Nephron progenitor cell (in vitro differentiated cells): ENCODE measurements at regions not wholly inside any gene's neighbourhood (a gene's known extent, or its start where the extent isn't known, plus 50 kb on each side); places are given as distances from the start of the nearest gene placed in this dataset.
A peak's percentile ranks its signal among the peaks of the same experiment; 100 is the strongest.

Source experiments
- DNase-seq: peaks from one replicate; pipeline ENCODE4 v3.0.0; 2021
- H3K27ac Mint-ChIP-seq: 2 replicates; pipeline ENCODE4 v1.8.0; 2021; ENCODE audit warnings: mild to moderate bottlenecking, moderate library complexity, mixed read lengths
- H3K27me3 Mint-ChIP-seq: 2 replicates; pipeline ENCODE4 v1.8.0; 2021; ENCODE audit warnings: mild to moderate bottlenecking, low read depth, mixed read lengths; ENCODE audit not compliant: poor library complexity
- H3K36me3 Mint-ChIP-seq: 2 replicates; pipeline ENCODE4 v1.8.0; 2021; ENCODE audit warnings: low read depth, mixed read lengths
- H3K4me1 Mint-ChIP-seq: 2 replicates; pipeline ENCODE4 v1.8.0; 2021; ENCODE audit warnings: mixed read lengths
- H3K4me3 Mint-ChIP-seq: 2 replicates; pipeline ENCODE4 v1.8.0; 2021; ENCODE audit warnings: mild to moderate bottlenecking, moderate library complexity, mixed read lengths
- H3K9me3 Mint-ChIP-seq: 2 replicates; pipeline ENCODE4 v1.8.0; 2021; ENCODE audit warnings: mild to moderate bottlenecking, moderate library complexity, mixed read lengths
- TF ChIP-seq, protein P1 (sequence below): fragments of 200-600 bp; sonication (generic); IDR thresholded peaks from 2 replicates; pipeline ENCODE4 v1.5.0; 2021; ENCODE audit warnings: antibody characterized with exemption

DNA sequence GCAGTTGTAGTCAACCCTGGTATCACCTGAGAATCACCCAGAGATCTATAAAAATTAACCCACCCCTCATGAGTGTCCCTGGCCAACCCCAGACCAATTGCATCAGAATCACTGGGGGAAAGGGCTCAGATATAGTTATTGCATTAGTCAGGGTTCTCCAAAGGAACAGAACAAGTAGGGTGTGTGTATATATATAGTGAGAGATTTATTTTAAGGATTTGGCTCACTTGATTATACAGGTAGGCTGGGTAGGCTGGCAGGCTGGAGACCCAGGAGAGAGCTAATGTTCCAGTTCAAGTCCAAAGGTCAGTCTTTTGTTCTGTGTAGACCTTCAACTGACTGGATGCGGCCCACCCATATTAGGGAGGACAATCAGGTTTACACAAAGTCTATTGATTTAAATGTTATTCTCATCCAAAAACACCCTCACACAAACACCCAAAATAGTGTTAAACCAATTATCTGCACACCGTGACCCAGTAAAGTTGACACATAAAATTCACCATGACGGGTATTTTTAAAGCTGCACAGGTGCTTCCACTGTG, 372.9 kb upstream of the NFE2L3 start:
- DNase-seq = no peak
- peaks cover 64% of the 10 kb centered on the region for H3K4me1 Mint-ChIP-seq
- peaks cover 4% of the 10 kb centered on the region for H3K9me3 Mint-ChIP-seq
- peaks cover 5% of the 10 kb centered on the region for H3K36me3 Mint-ChIP-seq
- TF ChIP-seq, protein P1, sequence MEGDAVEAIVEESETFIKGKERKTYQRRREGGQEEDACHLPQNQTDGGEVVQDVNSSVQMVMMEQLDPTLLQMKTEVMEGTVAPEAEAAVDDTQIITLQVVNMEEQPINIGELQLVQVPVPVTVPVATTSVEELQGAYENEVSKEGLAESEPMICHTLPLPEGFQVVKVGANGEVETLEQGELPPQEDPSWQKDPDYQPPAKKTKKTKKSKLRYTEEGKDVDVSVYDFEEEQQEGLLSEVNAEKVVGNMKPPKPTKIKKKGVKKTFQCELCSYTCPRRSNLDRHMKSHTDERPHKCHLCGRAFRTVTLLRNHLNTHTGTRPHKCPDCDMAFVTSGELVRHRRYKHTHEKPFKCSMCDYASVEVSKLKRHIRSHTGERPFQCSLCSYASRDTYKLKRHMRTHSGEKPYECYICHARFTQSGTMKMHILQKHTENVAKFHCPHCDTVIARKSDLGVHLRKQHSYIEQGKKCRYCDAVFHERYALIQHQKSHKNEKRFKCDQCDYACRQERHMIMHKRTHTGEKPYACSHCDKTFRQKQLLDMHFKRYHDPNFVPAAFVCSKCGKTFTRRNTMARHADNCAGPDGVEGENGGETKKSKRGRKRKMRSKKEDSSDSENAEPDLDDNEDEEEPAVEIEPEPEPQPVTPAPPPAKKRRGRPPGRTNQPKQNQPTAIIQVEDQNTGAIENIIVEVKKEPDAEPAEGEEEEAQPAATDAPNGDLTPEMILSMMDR = no peak
- H3K4me3 Mint-ChIP-seq = no peak overlapping the region
- H3K27ac Mint-ChIP-seq = peak overlapping the region; percentile 98
- H3K27me3 Mint-ChIP-seq = no peaks in the 10 kb centered on the region

DNA sequence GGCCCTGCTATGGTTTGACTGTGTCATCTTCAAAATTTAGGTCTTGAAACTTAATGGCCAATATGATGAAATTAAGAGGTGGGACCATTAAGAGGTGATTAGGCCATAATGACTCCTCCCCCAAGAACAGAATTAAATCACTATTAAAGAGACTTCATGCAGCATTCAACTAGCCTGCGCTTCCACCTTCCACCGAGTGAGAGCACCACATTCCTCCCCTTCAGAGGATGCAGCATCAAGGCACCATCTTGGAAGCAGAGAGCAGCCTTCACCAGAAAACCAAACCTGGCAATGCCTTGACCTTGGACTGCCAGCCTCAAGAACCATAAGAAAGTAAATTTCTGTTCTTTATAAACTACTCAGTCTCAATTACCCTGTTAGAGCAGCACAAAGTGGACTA, 371.1 kb upstream of the NFE2L3 start:
- H3K9me3 Mint-ChIP-seq = peaks cover 5% of the 10 kb centered on the region
- no peaks in the 10 kb centered on the region for H3K27me3 Mint-ChIP-seq
- TF ChIP-seq, protein P1 = no peak

DNA sequence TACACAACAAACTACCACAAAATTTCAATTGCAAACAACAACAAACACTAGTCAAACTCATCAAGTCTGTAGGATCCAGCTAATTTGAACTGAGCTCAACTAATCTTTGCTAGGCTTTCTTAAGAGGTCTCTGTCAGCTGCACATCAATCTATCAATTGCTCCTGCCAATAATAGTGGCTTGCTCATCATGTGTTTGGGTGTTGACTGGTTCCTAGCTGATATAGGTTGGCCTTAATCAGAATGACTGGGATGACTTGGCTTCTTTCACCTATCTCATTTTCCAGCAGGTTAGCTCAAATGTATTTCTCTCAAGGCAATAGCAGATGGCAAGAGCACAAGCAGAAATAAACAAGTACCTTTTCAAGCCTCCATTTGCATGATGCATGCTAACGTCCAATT, 370.3 kb upstream of the NFE2L3 start:
- H3K4me3 Mint-ChIP-seq = no peak overlapping the region
- no peak overlapping the region for H3K27ac Mint-ChIP-seq
- H3K4me1 Mint-ChIP-seq = peaks cover 44% of the 10 kb centered on the region
- peaks cover 5% of the 10 kb centered on the region for H3K9me3 Mint-ChIP-seq
- TF ChIP-seq, protein P1 = no peak
- no peaks in the 10 kb centered on the region for H3K27me3 Mint-ChIP-seq
- no peak for DNase-seq
- peaks cover 4% of the 10 kb centered on the region for H3K36me3 Mint-ChIP-seq

More for the DNA sequence above, 371.1 kb upstream of the NFE2L3 start:
- Mint-ChIP-seq H3K36me3 (peaks cover 4% of the 10 kb centered on the region), H3K27ac (no peak overlapping the region), H3K4me3 (no peak overlapping the region), H3K4me1 (peaks cover 52% of the 10 kb centered on the region)
- DNase-seq = no peak

DNA sequence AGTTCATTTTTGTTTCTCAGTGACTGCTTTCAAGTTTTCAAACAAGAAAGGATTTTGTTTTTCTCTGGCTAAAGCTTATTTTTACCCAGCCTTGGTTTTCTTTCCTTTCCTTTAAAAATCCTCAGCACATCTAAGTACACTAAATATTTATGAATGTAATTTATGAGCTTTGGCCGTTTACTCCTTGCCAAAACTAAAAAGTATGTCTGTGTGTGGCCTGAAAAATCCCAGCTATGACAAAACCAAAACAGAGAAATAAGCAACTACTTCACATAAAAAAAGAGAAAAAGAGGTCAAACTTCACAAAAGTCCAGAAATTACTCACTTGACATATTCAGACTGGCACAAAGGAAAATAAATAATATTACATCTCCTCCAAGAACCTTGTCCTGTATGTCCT, 365.1 kb upstream of the NFE2L3 start:
- peaks cover 27% of the 10 kb centered on the region for H3K4me1 Mint-ChIP-seq
- H3K27me3 Mint-ChIP-seq = peaks cover 6% of the 10 kb centered on the region
- TF ChIP-seq, protein P1 = no peak
- no peak overlapping the region for H3K4me3 Mint-ChIP-seq
- H3K36me3 Mint-ChIP-seq = peaks cover 4% of the 10 kb centered on the region
- H3K27ac Mint-ChIP-seq = no peak overlapping the region
- peaks cover 5% of the 10 kb centered on the region for H3K9me3 Mint-ChIP-seq
- DNase-seq = no peak

DNA sequence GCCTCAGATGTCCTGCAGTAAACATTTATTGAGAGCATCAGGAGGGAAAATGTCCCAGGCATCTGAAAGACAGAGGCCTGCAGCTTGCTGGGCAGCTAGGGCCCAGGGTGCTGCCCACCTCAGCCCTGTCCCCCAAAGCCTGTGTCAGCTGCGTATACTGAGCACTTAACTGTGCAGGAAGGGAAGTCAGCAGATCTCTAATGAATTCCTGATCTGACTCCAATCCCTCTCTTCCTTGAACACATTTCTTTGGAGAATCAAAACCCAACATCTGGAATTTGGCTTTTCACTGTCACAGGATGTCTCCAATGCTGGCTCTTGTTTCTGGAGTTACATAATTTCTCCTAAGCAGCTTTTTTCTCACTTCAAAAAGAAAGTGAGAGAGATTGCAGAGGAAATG, 364.7 kb upstream of the NFE2L3 start:
- TF ChIP-seq, protein P1 = no peak
- Mint-ChIP-seq H3K4me3 (no peak overlapping the region), H3K4me1 (peaks cover 27% of the 10 kb centered on the region), H3K9me3 (peaks cover 5% of the 10 kb centered on the region), H3K36me3 (peaks cover 4% of the 10 kb centered on the region), H3K27me3 (peaks cover 6% of the 10 kb centered on the region), H3K27ac (no peak overlapping the region)
- no peak for DNase-seq

DNA sequence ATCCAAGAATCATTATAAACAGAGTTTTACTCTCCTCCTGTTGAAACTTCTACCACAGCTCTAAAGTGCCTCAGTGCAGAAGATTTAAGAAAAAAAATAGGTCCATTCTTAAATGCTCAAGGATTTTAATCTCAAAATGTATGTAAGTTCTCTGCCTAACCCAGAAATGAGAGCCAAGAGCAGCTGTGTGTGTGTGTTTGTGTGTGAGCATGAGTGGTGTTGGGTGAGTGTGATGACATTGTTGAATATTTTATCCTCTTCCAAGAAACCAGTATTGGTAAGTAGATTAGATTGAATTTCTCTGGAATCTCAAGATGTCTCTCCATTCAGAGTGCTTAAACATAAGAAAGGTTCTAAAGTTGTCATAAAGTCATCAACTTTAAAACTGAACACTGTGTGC, 363.6 kb upstream of the NFE2L3 start:
- Mint-ChIP-seq H3K9me3 (peaks cover 11% of the 10 kb centered on the region), H3K4me3 (no peak overlapping the region), H3K36me3 (peaks cover 8% of the 10 kb centered on the region), H3K4me1 (peaks cover 27% of the 10 kb centered on the region), H3K27ac (no peak overlapping the region), H3K27me3 (peaks cover 10% of the 10 kb centered on the region)
- no peak for DNase-seq
- TF ChIP-seq, protein P1 = no peak
